DOHH2 (cell line): ENCODE measurements at regions not wholly inside any gene's neighbourhood (a gene's known extent, or its start where the extent isn't known, plus 50 kb on each side); places are given as distances from the start of the nearest gene placed in this dataset.

Experiments used
- H3F3A ChIP-seq: fragments of 200-600 bp; sonication (generic), shearing (Covaris generic); 2 replicates; pipeline ENCODE4 v1.6.0; 2016; ENCODE audit warnings: antibody characterized with exemption, mild to moderate bottlenecking; ENCODE audit not compliant: control insufficient read depth, insufficient read depth
- H3K27ac ChIP-seq: fragments of 200-600 bp; sonication (generic); 2 replicates; pipeline ENCODE4 v1.5.1; 2014; ENCODE audit warnings: low read depth, mild to moderate bottlenecking, low read length, moderate library complexity
- H3K27me3 ChIP-seq: fragments of 200-600 bp; sonication (generic); 2 replicates; pipeline ENCODE4 v1.6.1; 2014; ENCODE audit warnings: mild to moderate bottlenecking, low read length, mixed read lengths; ENCODE audit not compliant: control insufficient read depth
- H3K36me3 ChIP-seq: fragments of 200-600 bp; sonication (generic); 2 replicates; pipeline ENCODE4 v1.6.1; 2014; ENCODE audit warnings: mild to moderate bottlenecking, low read length, moderate library complexity, mixed read lengths; ENCODE audit not compliant: control insufficient read depth
- H3K4me1 ChIP-seq: fragments of 200-600 bp; sonication (generic); 2 replicates; pipeline ENCODE4 v1.6.1; 2014; ENCODE audit warnings: mild to moderate bottlenecking, low read length, mixed read lengths; ENCODE audit not compliant: control insufficient read depth
- H3K4me2 ChIP-seq: fragments of 200-600 bp; sonication (generic); 2 replicates; pipeline ENCODE4 v1.6.0; 2014; ENCODE audit warnings: mild to moderate bottlenecking, low read length, moderate library complexity
- H3K4me3 ChIP-seq: fragments of 200-600 bp; sonication (generic); 2 replicates; pipeline ENCODE4 v1.5.1; 2014; ENCODE audit warnings: mild to moderate bottlenecking, low read length, mixed read lengths
- H3K79me2 ChIP-seq: fragments of 200-600 bp; sonication (generic); 2 replicates; pipeline ENCODE4 v1.6.1; 2014; ENCODE audit warnings: mild to moderate bottlenecking, low read length, mixed read lengths; ENCODE audit not compliant: control insufficient read depth
- H3K9me2 ChIP-seq: fragments of 200-600 bp; sonication (generic); replicated peaks from 2 replicates; pipeline ENCODE4 v1.6.1; 2014; ENCODE audit warnings: mild to moderate bottlenecking, low read length, mixed read lengths; ENCODE audit not compliant: control insufficient read depth
- H3K9me3 ChIP-seq: fragments of 200-600 bp; sonication (generic); 2 replicates; pipeline ENCODE4 v1.6.1; 2014; ENCODE audit warnings: antibody characterized with exemption, low read length, mixed read lengths; ENCODE audit not compliant: control insufficient read depth, insufficient read depth
- H4K20me1 ChIP-seq: fragments of 200-600 bp; sonication (generic); 2 replicates; pipeline ENCODE4 v1.6.0; 2014; ENCODE audit warnings: low read depth, mild to moderate bottlenecking, antibody characterized with exemption, low read length, moderate library complexity; ENCODE audit not compliant: control insufficient read depth, insufficient read depth
- CTCF ChIP-seq: fragments of 200-600 bp; sonication (generic); IDR thresholded peaks from one replicate; pipeline ENCODE4 v1.5.1; 2014; ENCODE audit warnings: antibody characterized with exemption, mild to moderate bottlenecking, low read depth, low read length; ENCODE audit not compliant: poor library complexity, severe bottlenecking
- EZH2phosphoT487 ChIP-seq: fragments of 200-600 bp; sonication (generic); IDR thresholded peaks from 2 replicates; pipeline ENCODE4 v1.6.1; 2017; ENCODE audit warnings: borderline replicate concordance, mild to moderate bottlenecking, antibody characterized with exemption, low read length, moderate library complexity, mixed read lengths

- no peaks in the 10 kb centered on the region for H3K9me2 ChIP-seq
- H3K79me2 ChIP-seq: no peaks in the 10 kb centered on the region
- no peaks in the 10 kb centered on the region for H3F3A ChIP-seq
- H4K20me1 ChIP-seq: no peaks in the 10 kb centered on the region
- H3K4me1 ChIP-seq: no peaks in the 10 kb centered on the region
- no peak overlapping the region for H3K27ac ChIP-seq
- no peak overlapping the region for H3K4me2 ChIP-seq
- no peak overlapping the region for H3K4me3 ChIP-seq
- no peaks in the 10 kb centered on the region for H3K36me3 ChIP-seq
- no peaks in the 10 kb centered on the region for H3K9me3 ChIP-seq
- H3K27me3 ChIP-seq: no peaks in the 10 kb centered on the region
- no peak for TF ChIP-seq CTCF
- no peak for TF ChIP-seq EZH2phosphoT487
Observed at GRCh38 chr4:129994715-129995114, 898.8 kb downstream of the C4orf33 start.

- no peaks in the 10 kb centered on the region for H3K36me3 ChIP-seq
- no peak overlapping the region for H3K4me3 ChIP-seq
- no peak overlapping the region for H3K4me2 ChIP-seq
- no peak for TF ChIP-seq CTCF
- no peak for TF ChIP-seq EZH2phosphoT487
- H4K20me1 ChIP-seq: no peaks in the 10 kb centered on the region
- H3K9me3 ChIP-seq: no peaks in the 10 kb centered on the region
- H3K27me3 ChIP-seq: no peaks in the 10 kb centered on the region
- no peaks in the 10 kb centered on the region for H3K9me2 ChIP-seq
- no peak overlapping the region for H3K27ac ChIP-seq
- H3K4me1 ChIP-seq: no peaks in the 10 kb centered on the region
- no peaks in the 10 kb centered on the region for H3K79me2 ChIP-seq
- no peaks in the 10 kb centered on the region for H3F3A ChIP-seq
Observed at GRCh38 chr4:129998436-129999150, 902.6 kb downstream of the C4orf33 start.

- Histone ChIP-seq H4K20me1 (no peaks in the 10 kb centered on the region), H3K9me2 (no peaks in the 10 kb centered on the region), H3K27me3 (no peaks in the 10 kb centered on the region), H3K36me3 (no peaks in the 10 kb centered on the region), H3K79me2 (no peaks in the 10 kb centered on the region), H3K4me1 (no peaks in the 10 kb centered on the region), H3K4me3 (no peak overlapping the region), H3F3A (no peaks in the 10 kb centered on the region), H3K9me3 (no peaks in the 10 kb centered on the region), H3K27ac (no peak overlapping the region), H3K4me2 (no peak overlapping the region)
- TF ChIP-seq CTCF (no peak), EZH2phosphoT487 (no peak)
Observed at GRCh38 chr4:129999156-129999555, 903.2 kb downstream of the C4orf33 start.
